HepG2 (cell line): ENCODE measurements at regions not wholly inside any gene's neighbourhood (a gene's known extent, or its start where the extent isn't known, plus 50 kb on each side); places are given as distances from the start of the nearest gene placed in this dataset.

ENCODE experiments used
- ATAC-seq: fragments of 200-7000 bp; cut with Tn5 transposase; 3 replicates; pipeline ENCODE4 v1.9.1; 2020; ENCODE audit warnings: mild to moderate bottlenecking, moderate library complexity
- BruUV-seq: library from RNA; stranded (reverse); fragments of 400-500 nt; replicated peaks from 2 replicates; lab custom pipeline; 2021; lab: Mats Ljungman, UMichigan
- CTCF ChIA-PET: fragments of 300-600 bp; formaldehyde crosslinking; extraction: SDS; loops from one replicate; lab custom pipeline; 2021; ENCODE audit warnings: low total read pairs, inconsistent platforms, low intra/inter-chr PET ratio; lab: Yijun Ruan, JAX
- POLR2A ChIA-PET: fragments of 350-600 bp; sonication (Branson Sonifier 250); formaldehyde crosslinking; loops from one replicate; lab custom pipeline; 2020; ENCODE audit warnings: antibody characterized with exemption, inconsistent platforms; lab: Yijun Ruan, JAX
- DNase-seq: peaks from one replicate; pipeline ENCODE4 v3.0.0-alpha.2; 2015; ENCODE audit warnings: low spot score
- FAIRE-seq: peaks from 3 replicates; lab custom pipeline; 2011; peaks lifted over from hg19 to GRCh38; lab: Jason Lieb, UNC
- H2AFZ ChIP-seq: one replicate; pipeline ENCODE4 v1.6.1; 2011; ENCODE audit warnings: low read length, inconsistent platforms
- H3K27ac ChIP-seq: fragments of 300-600 bp; 3 replicates; pipeline ENCODE4 v1.8.0; 2011; ENCODE audit warnings: mixed run types, mild to moderate bottlenecking, mixed read lengths, low read length, inconsistent platforms; ENCODE audit not compliant: insufficient read depth; ENCODE audit errors: extremely low read length
- H3K27me3 ChIP-seq, 2 experiments: fragments of 200-600 bp in 1 of 2; 2 replicates in 1 of 2; 3 replicates in 1 of 2; pipeline versions ENCODE4 v1.6.0 to v1.8.0; 2011; ENCODE audit warnings: low read length in 2 of 2, mild to moderate bottlenecking in 2 of 2, moderate library complexity in 2 of 2, inconsistent platforms in 1 of 2; ENCODE audit not compliant: insufficient read depth in 2 of 2, control insufficient read depth in 1 of 2
- H3K36me3 ChIP-seq, 2 experiments: fragments of 200-600 bp in 1 of 2; replicated peaks in 1 of 2; 2 replicates in 1 of 2; 3 replicates in 1 of 2; pipeline versions ENCODE4 v1.5.1 to v1.8.0; 2011; ENCODE audit warnings: low read length in 2 of 2, inconsistent platforms in 1 of 2; ENCODE audit not compliant: insufficient read depth in 2 of 2, control insufficient read depth in 1 of 2
- H3K4me1 ChIP-seq: 2 replicates; pipeline ENCODE4 v1.5.1; 2012; ENCODE audit warnings: low read length, inconsistent platforms; ENCODE audit not compliant: insufficient read depth
- H3K4me2 ChIP-seq: 2 replicates; pipeline ENCODE4 v1.6.0; 2011; ENCODE audit warnings: low read depth, low read length, inconsistent platforms
- H3K4me3 ChIP-seq, 3 experiments: fragments of 200-600 bp in 1 of 3; sonication (generic), shearing (Covaris generic) in 1 of 3; replicated peaks in 1 of 3; 2 replicates each; pipeline ENCODE4 v1.5.1; 2011 to 2016; ENCODE audit warnings: low read length in 3 of 3, inconsistent platforms in 2 of 3, low read depth in 2 of 3, mild to moderate bottlenecking in 2 of 3, control low read depth in 1 of 3, mixed read lengths in 1 of 3; ENCODE audit not compliant: insufficient read depth in 1 of 3
- H3K79me2 ChIP-seq: one replicate; pipeline ENCODE4 v1.6.1; 2011; ENCODE audit warnings: low read length, inconsistent platforms; ENCODE audit not compliant: insufficient read depth
- H3K9ac ChIP-seq: 2 replicates; pipeline ENCODE4 v1.6.0; 2011; ENCODE audit warnings: mild to moderate bottlenecking, low read depth, low read length, inconsistent platforms; ENCODE audit not compliant: insufficient read depth
- H3K9me3 ChIP-seq: 2 replicates; pipeline ENCODE4 v1.5.1; 2012; ENCODE audit warnings: mild to moderate bottlenecking, low read length
- H4K20me1 ChIP-seq: 2 replicates; pipeline ENCODE4 v1.6.0; 2011; ENCODE audit warnings: inconsistent platforms, mild to moderate bottlenecking, low read length, moderate library complexity; ENCODE audit not compliant: insufficient read depth
- BRD4 ChIP-seq: sonication (generic); formaldehyde crosslinking; IDR thresholded peaks from 2 replicates; pipeline ENCODE4 v1.4.0; 2020; ENCODE audit warnings: missing genetic modification reagents
- EZH2 ChIP-seq: conservative IDR thresholded peaks from 2 replicates; pipeline ENCODE4 v1.6.1; 2012; ENCODE audit warnings: mild to moderate bottlenecking, low read depth, low read length, moderate library complexity
- KLF15 ChIP-seq: sonication (generic); formaldehyde crosslinking; IDR thresholded peaks from 2 replicates; pipeline ENCODE4 v1.8.1; 2023; ENCODE audit warnings: borderline replicate concordance, mild to moderate bottlenecking, inconsistent platforms, missing genetic modification reagents, mixed read lengths
- MED8 ChIP-seq: sonication (generic); formaldehyde crosslinking; IDR thresholded peaks from 2 replicates; pipeline ENCODE4 v1.8.1; 2023; ENCODE audit warnings: mild to moderate bottlenecking, missing genetic modification reagents; ENCODE audit not compliant: insufficient replicate concordance
- NR2F2 ChIP-seq: IDR thresholded peaks from 2 replicates; pipeline ENCODE4 v1.6.1; 2012; ENCODE audit warnings: low read depth, inconsistent platforms, borderline replicate concordance
- ZBTB10 ChIP-seq: sonication (generic); formaldehyde crosslinking; IDR thresholded peaks from 2 replicates; pipeline ENCODE4 v1.4.0; 2020; ENCODE audit warnings: missing genetic modification reagents, borderline replicate concordance
- ZBTB38 ChIP-seq: sonication (generic); formaldehyde crosslinking; IDR thresholded peaks from 2 replicates; pipeline ENCODE4 v1.5.1; 2020; ENCODE audit warnings: mild to moderate bottlenecking, missing genetic modification reagents
- ZNF280D ChIP-seq: sonication (generic); formaldehyde crosslinking; IDR thresholded peaks from 2 replicates; pipeline ENCODE4 v1.5.1; 2020; ENCODE audit warnings: mild to moderate bottlenecking, missing genetic modification reagents
- ZNF484 ChIP-seq: sonication (generic); formaldehyde crosslinking; IDR thresholded peaks from 2 replicates; pipeline ENCODE4 v1.5.1; 2020; ENCODE audit warnings: mild to moderate bottlenecking, low read depth, missing genetic modification reagents, borderline replicate concordance
- ZSCAN21 ChIP-seq: sonication (generic); formaldehyde crosslinking; IDR thresholded peaks from 2 replicates; pipeline ENCODE4 v1.8.0; 2022; ENCODE audit warnings: mild to moderate bottlenecking, missing genetic modification reagents, moderate library complexity, borderline replicate concordance
- WGBS: methylation state at CpG from one replicate; pipeline ENCODE4 v1.1.6; 2017; ENCODE audit warnings: low lambda C conversion rate; 5-methylcytosine and 5-hydroxymethylcytosine counted together
- in situ Hi-C: cut with HindIII; loops from 2 replicates; pipeline ENCODE4 v1.10.0; 2017; ENCODE audit warnings: low pct_unique_long_range_greater_than_20kb; ENCODE audit not compliant: extremely low pct_ligation_motif_present
- intact Hi-C: fragments of 100-400 bp; cut with micrococcal nuclease; formaldehyde crosslinking; loops from one replicate; pipeline ENCODE4 v1.10.0; 2022; ENCODE audit not compliant: unreplicated experiment
- TF ChIP-seq, protein P1 (sequence below): sonication (generic); formaldehyde crosslinking; IDR thresholded peaks from 2 replicates; pipeline ENCODE4 v1.8.0; 2022; ENCODE audit warnings: missing genetic modification reagents, mild to moderate bottlenecking, borderline replicate concordance

- POLR2A ChIA-PET = interaction anchor here (0.8 kb wide), 1 partner anchor 9 kb away, joined by 3 read pairs; no protein-coding TSS in a partner anchor
- TF ChIP-seq NR2F2 (no peak), KLF15 (CRISPR knock-in tag) (no peak), BRD4 (CRISPR knock-in tag) (no peak), MED8 (CRISPR knock-in tag) (no peak), ZSCAN21 (no peak), EZH2 (no peak), ZNF280D (CRISPR knock-in tag) (no peak), ZNF484 (CRISPR knock-in tag) (no peak), ZBTB10 (CRISPR knock-in tag) (no peak), ZBTB38 (CRISPR knock-in tag) (no peak)
- TF ChIP-seq, protein P1, sequence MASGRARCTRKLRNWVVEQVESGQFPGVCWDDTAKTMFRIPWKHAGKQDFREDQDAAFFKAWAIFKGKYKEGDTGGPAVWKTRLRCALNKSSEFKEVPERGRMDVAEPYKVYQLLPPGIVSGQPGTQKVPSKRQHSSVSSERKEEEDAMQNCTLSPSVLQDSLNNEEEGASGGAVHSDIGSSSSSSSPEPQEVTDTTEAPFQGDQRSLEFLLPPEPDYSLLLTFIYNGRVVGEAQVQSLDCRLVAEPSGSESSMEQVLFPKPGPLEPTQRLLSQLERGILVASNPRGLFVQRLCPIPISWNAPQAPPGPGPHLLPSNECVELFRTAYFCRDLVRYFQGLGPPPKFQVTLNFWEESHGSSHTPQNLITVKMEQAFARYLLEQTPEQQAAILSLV = no peak
These were observed 52.7 kb upstream of the GDNF start for GRCh38 chr5:37892586-37892985.

More at GRCh38 chr5:37892586-37892985, 52.7 kb upstream of the GDNF start:
- CTCF ChIA-PET = no interaction called here
- Histone ChIP-seq H3K9me3 (no peaks in the 10 kb centered on the region), H3K79me2 (no peaks in the 10 kb centered on the region), H4K20me1 (no peaks in the 10 kb centered on the region), H3K4me2 (no peak overlapping the region), H2AFZ (no peak overlapping the region), H3K27me3 (peaks cover 0 to 22% of the 10 kb centered on the region in 2 experiments; a peak in 2 of 5 replicates), H3K36me3 (no peaks in the 10 kb centered on the region), H3K27ac (no peak overlapping the region), H3K4me3 (no peak overlapping the region), H3K4me1 (no peaks in the 10 kb centered on the region), H3K9ac (no peak overlapping the region)
- ATAC-seq = no peak
- in situ Hi-C loops = no loop called here
- intact Hi-C loops = no loop called here
- 0% methylated on average over 1 of the region's 1 CpG for WGBS
- FAIRE-seq = no peak
- no peak for DNase-seq
- no TSS peak for BruUV-seq
